GM21529 (cell line): ENCODE measurements at regions not wholly inside any gene's neighbourhood (a gene's known extent, or its start where the extent isn't known, plus 50 kb on each side); places are given as distances from the start of the nearest gene placed in this dataset.
"Not testable (repeated sequence)": the region's sequence is repeated elsewhere in the genome, so short reads cannot be mapped to it uniquely, and the experiment has no call there.

ENCODE experiments used
- ATAC-seq: cut with Tn5 transposase; IDR thresholded peaks from one replicate; pipeline ENCODE4 v1.9.1; 2021; ENCODE audit not compliant: unreplicated experiment

DNA sequence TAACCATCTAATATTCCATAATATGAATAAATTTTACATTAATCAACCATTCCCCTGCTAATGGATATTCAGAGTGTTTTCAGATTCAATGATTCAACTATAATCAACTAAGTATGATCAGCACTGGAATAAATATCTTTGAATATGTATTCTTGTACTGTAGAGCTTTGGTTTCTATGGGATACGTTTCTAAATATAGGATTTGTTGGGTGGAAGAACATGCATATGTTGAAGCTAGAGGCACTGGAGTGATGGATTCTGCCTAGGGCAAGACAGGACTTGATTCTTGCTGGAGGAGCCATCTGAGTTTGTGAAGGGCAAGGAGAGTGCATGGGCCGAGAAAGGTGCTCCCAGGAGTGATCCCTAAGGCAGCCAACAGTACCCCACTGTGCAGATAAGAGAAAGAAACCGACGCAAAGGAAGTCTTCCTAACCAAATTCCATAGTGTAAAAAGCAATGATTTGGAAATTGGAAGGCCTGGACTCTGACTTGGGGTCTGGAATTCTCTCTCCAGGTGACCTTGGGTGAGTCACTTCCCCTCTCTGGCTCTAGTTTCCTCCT, 418.7 kb downstream of the PREX1 start:
- ATAC-seq: no peak

DNA sequence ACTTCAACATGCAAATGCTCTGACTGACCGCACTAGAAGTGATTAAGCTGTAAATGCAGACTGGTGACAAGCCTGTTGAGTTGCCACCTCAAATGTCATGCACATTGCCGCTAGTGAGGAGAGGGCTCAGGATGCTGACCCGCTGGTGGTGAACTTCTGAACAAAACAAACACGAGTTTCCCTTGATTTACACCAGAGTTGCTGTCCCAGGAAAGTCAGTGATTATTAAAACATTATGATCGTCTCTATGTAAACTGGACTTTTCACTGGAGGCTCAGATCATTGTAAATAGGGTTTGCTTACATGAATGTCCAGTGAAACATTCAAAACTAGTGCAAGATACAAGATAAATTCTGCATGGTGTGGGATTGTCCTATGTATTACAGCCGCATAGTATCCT, 420.1 kb downstream of the PREX1 start:
- ATAC-seq: no peak

DNA sequence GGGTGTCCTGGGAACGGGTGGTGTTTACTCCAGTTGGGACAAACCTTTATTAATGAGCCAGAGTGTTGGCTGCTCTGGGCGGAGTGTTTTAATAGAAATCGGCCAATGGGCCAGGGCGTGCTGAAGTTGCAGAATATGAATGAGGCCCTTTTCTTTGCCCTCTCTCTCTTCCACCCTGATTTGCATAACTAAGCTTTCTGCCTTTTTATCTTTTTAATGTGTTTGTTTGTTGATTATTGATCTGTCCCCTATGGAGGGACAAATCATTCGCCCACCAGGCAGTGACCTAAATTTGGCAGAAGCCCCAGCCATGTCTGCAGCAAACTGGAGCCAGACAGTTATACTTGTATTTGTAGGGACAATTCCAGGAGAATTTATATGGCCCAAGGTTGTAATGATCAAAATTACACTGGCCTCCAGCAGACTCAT, 420.9 kb downstream of the PREX1 start:
- no peak for ATAC-seq

DNA sequence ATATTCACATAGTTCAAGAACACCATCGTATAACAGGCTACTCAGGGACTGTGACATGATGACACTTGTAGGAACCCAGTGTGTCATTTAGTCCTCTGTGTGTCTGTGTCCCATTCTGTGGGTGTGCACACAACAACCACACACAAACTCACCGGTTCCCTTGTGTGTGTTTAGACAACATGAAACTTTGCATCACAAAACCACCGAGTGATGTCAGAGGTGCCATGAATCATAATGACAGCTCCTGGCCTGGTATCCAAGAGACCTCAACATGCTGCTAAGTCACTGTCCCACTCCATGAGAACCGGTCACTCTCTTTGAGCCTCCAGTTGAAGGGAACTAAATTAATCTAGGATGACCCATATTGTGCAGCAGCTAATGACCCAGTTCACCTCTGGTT, 421.3 kb downstream of the PREX1 start:
- no peak for ATAC-seq

DNA sequence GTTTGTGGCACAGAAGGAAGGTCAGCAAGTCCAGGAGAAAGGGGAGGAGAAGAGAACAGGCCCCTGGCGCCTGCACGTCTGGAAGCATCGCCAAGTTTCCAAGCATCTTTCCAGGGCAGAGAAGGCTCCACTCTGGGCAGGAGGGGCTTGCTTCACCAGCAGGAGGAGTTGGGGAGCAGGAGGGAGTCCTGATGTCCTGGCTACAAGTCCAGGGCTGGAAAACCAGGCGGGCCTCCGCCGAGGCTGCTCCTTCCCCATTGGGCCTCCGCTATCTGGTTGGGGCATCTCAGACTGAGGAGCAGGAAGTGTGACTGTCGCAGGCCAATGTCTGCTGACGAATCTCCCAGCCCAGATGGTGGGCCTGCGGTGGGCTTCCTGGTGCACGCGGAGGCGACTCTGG, 421.9 kb downstream of the PREX1 start:
- no peak for ATAC-seq

DNA sequence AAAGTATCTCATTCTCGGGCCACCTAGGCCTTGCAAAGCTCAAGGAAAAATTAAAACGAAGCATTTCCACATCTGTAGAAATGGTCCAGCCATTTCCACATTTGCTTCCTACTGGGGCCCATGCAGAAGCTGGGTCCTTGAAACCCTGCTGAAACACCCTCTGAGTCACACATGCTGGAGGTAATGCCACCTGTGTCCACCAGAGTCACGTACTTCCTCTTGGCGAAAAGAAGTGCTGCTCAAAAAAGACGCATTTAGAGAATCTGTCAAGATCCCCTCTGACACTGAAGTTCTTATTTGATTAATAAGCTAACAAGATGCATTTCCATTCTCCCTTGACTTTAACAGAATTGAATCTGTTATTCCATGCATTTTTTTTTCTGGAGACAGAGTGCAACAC, 423.2 kb downstream of the PREX1 start:
- ATAC-seq: no peak

DNA sequence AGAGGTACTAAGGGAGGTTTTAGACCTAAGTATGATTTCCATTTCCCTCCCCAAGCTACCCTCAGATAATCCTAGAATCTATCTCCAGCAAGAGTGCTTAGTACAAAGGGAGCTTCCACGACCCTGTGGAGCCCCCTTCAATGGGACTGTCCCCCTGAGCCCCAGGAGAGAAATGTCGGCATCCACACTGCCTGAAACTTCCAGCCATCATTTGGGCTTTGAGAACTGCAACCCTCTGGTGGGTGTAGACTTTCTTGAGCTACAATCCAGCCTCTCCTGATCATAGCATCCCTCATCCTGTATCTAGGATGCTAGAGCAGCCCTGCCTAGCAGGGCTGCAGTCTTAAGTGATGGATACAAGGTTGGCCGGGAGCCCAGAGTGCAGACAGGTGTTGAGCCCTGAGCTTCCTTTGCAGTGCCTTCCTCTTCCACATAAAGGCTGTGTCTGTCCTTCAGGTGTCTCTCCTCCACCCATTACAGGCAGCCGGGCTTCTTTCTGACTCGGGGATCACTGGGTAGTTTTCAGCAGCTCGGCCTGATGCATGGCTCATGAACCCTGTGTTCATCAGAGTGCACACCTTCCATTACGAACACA, 424.5 kb downstream of the PREX1 start:
- ATAC-seq: no peak

DNA sequence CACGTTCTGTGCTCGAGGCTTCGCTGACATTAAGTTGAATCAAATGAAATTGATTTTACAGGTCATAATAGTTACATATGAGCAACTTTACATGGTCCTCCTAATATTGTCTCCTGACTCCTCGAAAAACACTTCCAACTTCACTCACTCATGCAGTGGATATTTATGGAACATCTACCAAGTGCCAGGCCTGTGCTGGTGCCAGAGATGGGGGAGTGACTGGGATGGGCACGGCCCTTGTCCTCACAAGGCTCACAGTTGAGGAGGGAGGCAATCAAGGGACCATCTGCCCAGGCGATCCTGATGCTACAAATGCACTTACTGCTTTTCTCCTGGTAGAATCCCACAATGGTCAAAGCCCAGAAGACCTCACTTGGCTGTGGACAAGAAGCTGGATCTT, 426.4 kb downstream of the PREX1 start:
- ATAC-seq: no peak

DNA sequence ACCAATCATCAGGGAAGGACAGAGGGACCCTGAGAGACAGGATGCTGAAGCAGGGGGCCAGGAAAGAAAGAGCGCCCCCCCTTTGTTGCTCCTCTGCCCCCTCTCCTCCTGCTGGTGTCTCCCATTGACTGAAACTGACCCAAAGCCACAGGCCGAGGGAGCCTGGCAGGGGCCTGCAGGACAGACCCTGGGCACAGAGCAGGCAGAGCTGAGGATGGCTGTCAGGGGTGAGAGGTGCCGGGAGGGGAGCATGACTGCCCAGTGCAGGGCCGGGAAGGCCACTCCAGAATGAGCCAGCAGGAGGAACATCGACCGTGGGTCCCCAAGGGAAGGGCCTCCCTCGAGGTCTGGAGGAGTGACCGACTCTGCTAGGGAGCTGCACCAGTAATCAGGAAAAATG, 427.8 kb downstream of the PREX1 start:
- ATAC-seq: no peak

DNA sequence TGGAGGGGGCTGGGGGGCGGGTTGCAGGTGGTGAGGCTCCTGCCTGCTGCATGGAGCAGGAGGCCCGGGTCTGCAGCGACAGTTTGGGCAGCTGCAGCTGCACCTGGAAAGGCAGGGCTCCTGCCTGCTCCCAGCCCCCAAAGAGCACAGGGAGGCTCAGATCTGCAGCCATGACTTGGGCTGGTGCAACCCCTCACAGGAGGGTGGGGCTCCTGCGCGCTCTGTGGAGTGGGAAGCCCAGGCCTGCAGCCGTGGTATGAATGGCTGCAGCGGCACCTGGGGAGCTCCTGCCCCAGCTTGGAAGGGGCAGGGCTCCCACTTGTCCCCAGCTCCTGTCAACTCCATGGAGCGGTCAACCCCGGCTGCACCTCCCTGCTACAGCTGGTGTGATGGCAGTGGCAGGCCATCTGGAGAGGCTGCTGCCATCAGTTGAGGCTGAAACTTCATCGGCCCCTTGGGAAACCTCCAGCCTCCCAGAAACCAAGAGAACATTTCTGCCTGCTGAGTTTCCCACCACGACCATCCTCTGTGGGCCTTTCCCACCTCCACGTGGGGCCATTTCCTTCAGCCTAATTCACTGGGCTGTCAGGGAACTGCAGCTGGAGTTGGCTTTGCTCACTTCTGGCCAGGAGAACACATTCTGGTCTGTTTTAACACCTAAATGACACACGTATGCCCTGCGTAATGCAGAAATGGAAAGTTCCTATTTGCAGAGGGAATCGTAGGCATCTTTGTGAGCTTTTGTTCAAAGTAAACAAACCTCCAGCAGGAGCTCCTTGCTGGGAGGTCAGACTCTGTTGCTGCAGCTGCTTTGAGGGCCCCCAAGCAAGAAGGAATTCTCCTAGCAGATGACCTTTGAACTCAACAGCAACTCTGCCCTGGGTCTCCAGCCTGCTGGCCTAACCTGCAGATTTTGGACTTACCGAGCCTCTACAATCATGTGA, 429.0 kb downstream of the PREX1 start:
- no peak for ATAC-seq

DNA sequence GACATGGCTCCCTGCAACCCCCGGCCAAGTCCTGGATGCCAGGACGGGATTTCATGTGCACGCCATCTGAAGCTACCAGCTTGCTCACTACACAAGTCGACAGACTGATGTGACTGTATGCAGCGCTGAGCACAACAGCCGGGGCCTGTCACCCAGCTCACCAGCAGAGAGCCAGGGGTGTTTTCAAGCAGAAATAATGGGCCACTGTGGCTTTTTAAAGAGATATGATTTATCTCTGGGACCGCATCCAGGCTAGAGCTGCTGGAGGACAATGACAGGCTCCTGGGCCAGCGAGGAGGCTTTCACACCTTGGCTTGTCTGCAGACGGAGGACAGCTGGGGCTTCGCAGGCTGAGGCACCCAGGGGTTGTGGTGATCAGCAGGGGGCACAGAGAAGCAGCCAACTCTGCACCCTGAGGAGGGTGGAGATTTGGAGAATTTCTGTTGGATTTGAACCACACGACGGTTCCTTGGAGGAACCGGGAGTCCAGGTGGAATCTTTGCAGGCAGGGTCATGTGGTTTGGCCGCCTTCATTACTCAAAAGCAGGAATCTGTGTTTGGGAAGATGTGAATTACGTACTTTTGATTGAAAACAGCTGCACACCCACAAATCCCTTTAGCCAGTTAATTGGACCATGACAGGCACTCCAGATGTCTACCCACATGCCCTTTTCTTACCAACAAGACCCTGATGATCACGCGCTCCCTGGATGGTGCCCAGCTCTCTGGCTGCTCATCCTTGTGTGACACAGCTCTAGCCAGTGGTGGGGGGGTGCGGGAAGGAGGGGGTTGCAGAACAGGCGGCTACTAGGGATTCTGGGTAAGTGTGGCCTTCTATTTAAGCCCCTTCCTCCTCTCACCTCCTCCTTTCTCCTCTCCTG, 430.6 kb downstream of the PREX1 start:
- ATAC-seq: not testable (repeated sequence)

DNA sequence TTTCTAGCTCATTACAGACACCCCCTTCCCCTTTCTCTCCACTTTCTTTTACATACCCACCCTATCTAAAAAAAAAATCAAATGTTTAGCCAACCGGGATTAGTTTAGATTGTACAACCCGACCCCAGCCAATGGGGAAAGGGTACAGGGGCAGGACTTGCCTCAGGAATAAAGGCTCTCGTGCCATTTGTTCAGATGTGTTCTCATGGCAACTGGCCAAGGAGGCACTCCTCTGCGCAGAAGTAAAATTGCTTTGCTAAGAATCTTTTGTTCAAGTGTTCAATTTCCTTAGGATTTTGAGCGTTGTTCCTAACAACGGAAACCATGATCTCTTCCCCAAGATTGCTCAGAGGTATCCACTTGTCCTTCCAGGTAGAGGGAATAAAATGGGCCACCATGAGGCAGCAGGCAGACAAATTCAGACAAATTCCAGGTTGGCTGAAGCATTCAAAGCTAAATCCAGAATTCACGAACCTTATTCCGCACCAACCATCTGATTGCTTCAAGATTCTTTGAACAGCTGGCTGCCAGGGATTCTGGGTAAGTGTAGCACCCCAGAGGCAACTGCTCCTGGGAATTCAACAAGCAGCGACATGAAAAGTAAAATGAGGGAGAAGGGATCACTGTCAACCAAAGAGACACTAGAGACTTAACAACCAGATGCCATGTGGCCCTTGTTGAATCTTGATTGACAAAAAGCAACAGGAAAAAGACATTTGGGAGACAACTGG, 431.8 kb downstream of the PREX1 start:
- ATAC-seq: no peak

DNA sequence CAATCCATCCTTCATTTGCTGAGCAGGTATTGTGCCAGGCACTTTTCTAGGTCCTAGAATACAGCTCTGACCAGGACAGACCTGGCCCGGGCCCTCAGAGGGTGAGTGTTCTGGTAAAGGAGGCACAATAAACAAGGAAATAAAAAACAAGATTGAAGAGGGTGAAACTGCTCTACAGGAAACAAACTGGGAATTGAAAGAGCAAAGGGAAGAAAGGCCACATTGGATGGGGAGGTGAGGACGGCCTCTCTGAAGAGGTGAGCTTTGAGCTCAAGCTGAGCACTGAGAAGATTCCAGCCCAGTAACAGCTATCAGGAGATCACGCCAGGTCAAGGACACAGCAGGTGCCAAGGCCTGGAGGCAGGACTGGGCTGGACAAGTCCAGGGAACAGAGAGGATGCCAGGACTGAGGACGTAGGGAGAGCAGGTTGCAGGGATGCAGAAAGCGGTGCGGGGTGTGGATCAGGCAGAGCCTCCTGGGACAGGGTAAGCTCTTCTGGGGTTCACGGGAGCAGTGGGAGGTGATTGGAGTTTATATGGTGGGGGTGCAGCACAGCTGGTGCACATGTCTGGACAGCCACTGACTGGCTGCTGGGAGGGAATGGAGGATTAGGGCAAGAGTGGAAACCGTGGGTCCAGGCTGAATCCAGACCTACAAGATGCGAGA, 433.3 kb downstream of the PREX1 start:
- ATAC-seq: no peak

DNA sequence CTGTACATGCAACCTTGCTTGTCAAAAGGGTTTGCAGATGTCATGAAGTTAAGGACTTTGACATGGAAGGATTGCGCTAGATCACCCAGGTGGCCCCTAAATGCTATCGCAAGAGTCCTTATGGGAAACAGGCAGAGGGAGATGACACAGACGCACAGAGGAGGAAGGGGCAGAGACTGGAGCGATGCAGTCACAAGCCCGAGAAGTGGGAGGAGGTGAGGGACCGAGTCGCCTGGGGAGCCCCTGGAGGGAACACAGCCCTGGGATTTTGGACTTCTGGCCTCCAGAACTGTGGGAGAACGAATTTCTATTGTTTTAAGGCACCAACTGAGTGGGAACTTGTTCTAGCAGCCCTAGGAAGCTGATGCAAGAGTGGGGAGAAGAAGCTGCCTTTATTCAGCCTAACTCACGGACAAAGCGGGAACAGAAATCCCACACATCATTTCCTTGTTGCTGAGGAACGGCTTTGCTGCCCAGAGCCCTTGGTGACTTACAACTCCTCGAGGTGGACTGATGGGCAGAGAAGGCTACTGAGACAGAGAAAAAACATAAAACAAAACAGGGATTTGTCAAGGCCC, 434.0 kb downstream of the PREX1 start:
- no peak for ATAC-seq

DNA sequence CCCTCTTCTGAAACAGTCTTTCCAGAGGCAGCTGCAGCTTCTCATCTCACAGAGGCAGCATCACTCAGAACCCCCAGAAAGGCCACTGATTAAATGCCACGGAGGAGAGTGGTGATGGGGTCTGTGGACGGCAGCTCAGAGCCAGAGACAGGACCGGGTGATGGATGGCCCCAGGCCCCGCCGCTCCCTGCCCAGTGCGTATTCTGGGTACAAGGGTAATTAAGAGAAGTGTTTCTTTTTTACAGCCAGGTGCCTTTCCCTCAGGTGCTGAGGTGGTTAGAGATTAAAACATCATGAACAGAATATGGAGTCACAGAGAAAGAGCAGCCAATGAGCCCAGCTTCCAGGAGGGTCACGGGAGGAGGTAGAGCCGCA, 434.5 kb downstream of the PREX1 start:
- ATAC-seq: no peak

DNA sequence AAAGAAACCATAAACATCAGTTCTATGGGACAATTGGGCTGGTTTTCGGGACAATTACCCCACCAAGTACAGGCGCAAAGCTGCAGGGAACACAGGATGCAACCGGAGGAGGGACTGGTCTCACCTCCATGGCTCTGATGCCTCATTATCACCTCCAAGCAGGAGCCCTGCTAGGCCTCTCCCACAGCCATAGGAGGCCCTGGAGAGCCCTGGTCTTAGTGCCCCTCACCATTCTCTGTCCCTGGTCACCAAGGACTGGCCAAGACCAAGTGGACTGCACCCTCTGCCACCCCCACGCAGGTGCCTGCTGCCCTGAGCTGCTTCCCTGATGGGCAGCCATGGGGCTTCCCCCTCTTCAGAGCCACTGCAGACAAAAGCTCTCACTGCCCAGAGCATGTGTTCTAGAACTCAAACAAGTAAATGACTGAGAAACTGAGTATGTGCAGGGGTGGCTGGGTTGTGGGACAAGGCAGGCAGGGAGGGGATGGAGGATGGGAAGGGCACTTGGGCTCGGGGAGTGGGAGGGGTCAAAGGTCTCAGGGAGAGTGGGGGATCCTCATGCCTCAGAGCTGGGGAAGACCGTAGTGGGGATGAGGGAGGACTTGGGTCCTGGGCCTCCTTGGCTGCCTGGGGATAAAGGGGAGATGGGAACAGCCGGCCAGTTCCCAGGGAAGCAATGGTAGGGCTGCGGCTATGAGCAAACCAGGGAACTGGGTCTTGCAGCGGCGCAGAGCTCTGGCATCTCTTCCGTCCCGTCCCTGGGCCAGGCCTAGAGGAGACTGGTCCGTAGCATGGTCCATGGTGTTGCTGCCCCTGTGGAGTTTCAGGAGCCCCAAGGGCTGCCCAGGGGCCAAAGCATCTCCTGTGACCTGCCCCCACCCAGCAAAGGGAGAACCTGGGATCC, 435.1 kb downstream of the PREX1 start:
- ATAC-seq: no peak

DNA sequence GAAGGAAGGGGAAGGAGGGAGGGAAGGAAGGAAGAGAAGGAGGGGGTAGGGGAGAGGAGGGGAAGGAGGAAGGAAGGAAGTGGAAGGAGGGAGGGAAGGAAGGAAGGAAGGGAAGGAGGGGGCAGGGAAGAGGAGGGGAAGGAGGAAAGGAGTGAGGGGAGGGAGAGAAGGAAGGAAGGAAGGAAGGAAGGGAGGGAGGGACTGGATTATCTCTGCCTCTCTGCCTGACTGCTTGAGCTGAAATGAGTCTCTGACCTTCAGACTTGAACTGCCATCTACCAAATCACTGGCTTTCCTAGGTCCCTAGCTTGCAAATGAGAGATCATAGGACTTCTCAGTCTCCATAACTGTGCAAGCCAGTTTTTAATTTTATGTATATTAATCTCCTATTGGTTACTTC, 436.8 kb downstream of the PREX1 start:
- no peak for ATAC-seq

DNA sequence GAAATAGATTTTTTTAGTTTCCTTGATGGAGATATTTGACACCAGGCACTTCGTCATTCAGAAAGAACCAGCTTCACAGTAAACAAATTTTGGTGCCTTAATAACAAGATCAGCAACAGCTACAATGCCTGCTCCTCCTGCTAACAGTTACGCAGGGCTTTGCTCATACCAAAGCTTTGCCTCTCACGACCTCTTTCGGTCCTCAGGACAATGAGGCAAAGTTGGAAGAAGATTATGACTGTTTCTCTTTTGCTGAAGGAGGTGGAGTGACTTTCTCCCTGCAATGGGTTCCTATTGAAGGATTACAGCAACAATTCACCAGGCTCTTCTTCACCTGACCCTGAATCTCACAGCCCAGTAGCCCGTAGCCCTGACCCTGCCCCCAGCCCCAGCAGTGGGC, 440.1 kb downstream of the PREX1 start:
- no peak for ATAC-seq

DNA sequence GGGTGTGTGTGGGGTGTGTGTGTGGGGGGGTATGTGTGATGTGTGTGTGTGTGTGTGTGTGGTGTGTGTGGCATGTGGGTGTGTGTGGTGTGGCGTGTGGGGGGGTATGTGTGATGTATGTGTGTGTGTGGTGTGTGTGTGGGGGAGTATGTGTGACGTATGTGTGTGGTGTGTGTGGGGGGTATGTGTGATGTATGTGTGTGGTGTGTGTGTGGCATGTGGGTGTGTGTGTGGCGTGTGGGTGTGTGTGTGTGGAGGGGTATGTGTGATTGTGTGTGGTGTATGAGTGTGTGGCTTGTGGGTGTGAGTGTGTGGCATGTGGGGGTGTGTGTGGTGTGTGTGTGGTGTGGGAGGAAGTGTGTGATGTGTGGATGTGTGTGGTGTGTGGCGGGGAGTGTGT, 442.3 kb downstream of the PREX1 start:
- no peak for ATAC-seq
